ENCODE measurements at regions not wholly inside any gene's neighbourhood (a gene's known extent, or its start where the extent isn't known, plus 50 kb on each side); places are given as distances from the start of the nearest gene placed in this dataset.

GRCh38 chr13:44063467-44063866 lies 183.8 kb downstream of the LACC1 start:
- Mint-ChIP-seq H3K36me3 (ENCODE audit: low read depth) (no peaks in the 10 kb centered on the region), H3K27me3 (ENCODE audit: low read depth) (peaks cover 2% of the 10 kb centered on the region), H3K9me3 (no peaks in the 10 kb centered on the region), H3K27ac (no peak overlapping the region), H3K4me1 (ENCODE audit: low read depth) (no peaks in the 10 kb centered on the region), H3K4me3 (no peak overlapping the region)
- no peak for DNase-seq (ENCODE audit: low spot score)

- no peaks in the 10 kb centered on the region for H3K4me1 Mint-ChIP-seq (ENCODE audit: low read depth)
- H3K36me3 Mint-ChIP-seq (ENCODE audit: low read depth): no peaks in the 10 kb centered on the region
- H3K27ac Mint-ChIP-seq: no peak overlapping the region
These were observed 184.2 kb downstream of the LACC1 start for GRCh38 chr13:44063881-44064280.

DNA sequence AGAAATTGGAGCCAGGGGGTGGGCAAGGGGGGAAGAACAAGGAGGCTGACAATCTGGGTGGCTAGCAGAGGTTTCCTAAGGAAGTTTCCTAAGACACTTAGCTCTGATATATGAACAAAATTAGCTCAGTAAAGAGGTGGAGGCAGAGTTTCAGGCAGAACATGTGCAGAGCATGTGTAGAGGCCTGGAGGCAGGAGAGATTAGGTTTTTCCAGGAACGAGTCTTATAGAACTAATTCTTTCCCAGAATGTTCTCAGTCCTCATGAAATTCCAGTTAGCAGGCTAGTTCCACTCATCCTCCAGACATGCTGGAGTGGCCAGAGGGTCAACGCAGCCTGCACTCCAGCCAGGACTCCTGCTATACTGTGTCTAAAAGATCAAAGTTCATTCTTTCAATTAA lies 184.7 kb downstream of the LACC1 start:
- Mint-ChIP-seq H3K27me3 (ENCODE audit: low read depth) (no peaks in the 10 kb centered on the region), H3K4me3 (no peak overlapping the region), H3K36me3 (ENCODE audit: low read depth) (no peaks in the 10 kb centered on the region), H3K9me3 (no peaks in the 10 kb centered on the region), H3K4me1 (ENCODE audit: low read depth) (no peaks in the 10 kb centered on the region), H3K27ac (no peak overlapping the region)
- DNase-seq (ENCODE audit: low spot score): no peak

More at GRCh38 chr13:44063881-44064280, 184.2 kb downstream of the LACC1 start:
- no peak for DNase-seq (ENCODE audit: low spot score)
- Mint-ChIP-seq H3K4me3 (no peak overlapping the region), H3K27me3 (ENCODE audit: low read depth) (no peaks in the 10 kb centered on the region), H3K9me3 (no peaks in the 10 kb centered on the region)

DNA sequence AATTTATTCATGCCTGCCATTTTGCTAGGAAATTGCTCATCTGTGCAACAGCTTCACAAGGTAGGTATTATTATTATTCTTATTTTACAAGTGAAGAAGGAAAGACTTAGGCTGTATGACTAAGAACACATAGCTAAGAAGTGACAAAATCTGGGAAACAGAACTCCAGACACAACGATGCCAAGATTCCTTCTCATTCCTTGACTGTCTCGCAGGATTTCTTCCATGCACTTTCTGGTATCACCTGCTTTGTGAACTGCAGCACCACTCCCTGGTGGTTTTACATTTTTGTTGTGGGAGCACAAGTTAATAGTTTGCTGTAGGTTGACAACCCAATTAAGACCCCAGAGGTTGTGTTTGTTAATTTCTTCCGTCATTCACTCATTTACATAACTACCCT lies 188.5 kb downstream of the LACC1 start:
- Mint-ChIP-seq H3K9me3 (peaks cover 9% of the 10 kb centered on the region), H3K27me3 (ENCODE audit: low read depth) (no peaks in the 10 kb centered on the region), H3K27ac (no peak overlapping the region), H3K4me1 (ENCODE audit: low read depth) (no peaks in the 10 kb centered on the region), H3K36me3 (ENCODE audit: low read depth) (no peaks in the 10 kb centered on the region), H3K4me3 (no peak overlapping the region)
- DNase-seq (ENCODE audit: low spot score): no peak

GRCh38 chr13:44068737-44069136 lies 189.0 kb downstream of the LACC1 start:
- DNase-seq (ENCODE audit: low spot score): no peak
- H3K27ac Mint-ChIP-seq: no peak overlapping the region
- no peak overlapping the region for H3K4me3 Mint-ChIP-seq

GRCh38 chr13:44072536-44072935 lies 192.8 kb downstream of the LACC1 start:
- DNase-seq (ENCODE audit: low spot score): no peak
- Mint-ChIP-seq H3K4me3 (no peak overlapping the region), H3K9me3 (peaks cover 12% of the 10 kb centered on the region), H3K4me1 (ENCODE audit: low read depth) (no peaks in the 10 kb centered on the region), H3K27ac (no peak overlapping the region), H3K36me3 (ENCODE audit: low read depth) (no peaks in the 10 kb centered on the region), H3K27me3 (ENCODE audit: low read depth) (no peaks in the 10 kb centered on the region)

More at GRCh38 chr13:44068737-44069136, 189.0 kb downstream of the LACC1 start:
- Mint-ChIP-seq H3K9me3 (peaks cover 12% of the 10 kb centered on the region), H3K36me3 (ENCODE audit: low read depth) (no peaks in the 10 kb centered on the region), H3K27me3 (ENCODE audit: low read depth) (no peaks in the 10 kb centered on the region), H3K4me1 (ENCODE audit: low read depth) (no peaks in the 10 kb centered on the region)

DNA sequence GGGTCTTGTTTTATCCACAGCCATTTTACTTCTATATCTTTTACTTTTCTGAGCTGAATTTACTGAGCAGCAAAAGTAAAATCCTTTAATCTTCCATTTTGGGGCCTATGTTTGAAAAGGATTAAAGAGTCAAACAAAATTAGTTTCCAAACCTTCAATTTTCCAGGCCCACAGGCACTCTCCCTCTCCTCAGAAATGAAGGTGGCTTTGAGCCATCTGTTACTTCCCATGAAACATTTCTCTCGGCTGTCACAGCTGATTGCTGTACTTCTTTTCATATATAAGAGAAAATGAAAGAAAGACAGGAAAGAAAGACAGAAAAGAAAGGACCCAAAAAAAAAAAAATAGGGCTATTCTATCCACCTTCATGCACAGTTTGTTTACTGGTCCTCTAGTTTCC lies 194.9 kb downstream of the LACC1 start:
- no peak for DNase-seq (ENCODE audit: low spot score)
- Mint-ChIP-seq H3K4me3 (no peak overlapping the region), H3K36me3 (ENCODE audit: low read depth) (no peaks in the 10 kb centered on the region), H3K9me3 (peaks cover 12% of the 10 kb centered on the region), H3K27me3 (ENCODE audit: low read depth) (no peaks in the 10 kb centered on the region), H3K27ac (no peak overlapping the region), H3K4me1 (ENCODE audit: low read depth) (no peaks in the 10 kb centered on the region)

DNA sequence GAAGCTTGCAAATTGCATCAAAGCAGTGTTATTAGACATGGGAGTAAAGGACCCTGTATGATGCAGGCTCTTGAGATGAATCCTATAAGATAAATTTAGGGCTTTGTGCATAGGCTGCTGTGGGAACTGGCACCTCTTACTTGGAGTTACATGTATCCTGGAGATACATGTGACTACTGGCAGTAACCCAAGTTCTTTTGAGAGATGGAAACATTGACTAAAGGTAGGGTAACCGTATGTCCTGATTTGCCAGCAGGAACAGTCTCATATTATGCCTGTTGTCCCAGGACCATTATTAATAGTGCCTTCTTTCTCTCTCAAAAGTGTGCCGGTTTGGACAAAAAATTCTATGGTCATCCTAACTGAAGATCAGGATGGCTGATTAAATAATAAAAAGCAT lies 195.4 kb downstream of the LACC1 start:
- no peaks in the 10 kb centered on the region for H3K27me3 Mint-ChIP-seq (ENCODE audit: low read depth)
- H3K27ac Mint-ChIP-seq: no peak overlapping the region
- no peaks in the 10 kb centered on the region for H3K36me3 Mint-ChIP-seq (ENCODE audit: low read depth)
- H3K4me3 Mint-ChIP-seq: no peak overlapping the region
- H3K4me1 Mint-ChIP-seq (ENCODE audit: low read depth): no peaks in the 10 kb centered on the region
- H3K9me3 Mint-ChIP-seq: peaks cover 12% of the 10 kb centered on the region
- DNase-seq (ENCODE audit: low spot score): no peak

- no peaks in the 10 kb centered on the region for H3K27me3 Mint-ChIP-seq (ENCODE audit: low read depth)
- no peak overlapping the region for H3K27ac Mint-ChIP-seq
These were observed 199.2 kb downstream of the LACC1 start for GRCh38 chr13:44078806-44079376.

GRCh38 chr13:44079413-44080205 lies 199.9 kb downstream of the LACC1 start:
- no peak for DNase-seq (ENCODE audit: low spot score)
- Mint-ChIP-seq H3K9me3 (no peaks in the 10 kb centered on the region), H3K36me3 (ENCODE audit: low read depth) (no peaks in the 10 kb centered on the region), H3K27ac (no peak overlapping the region), H3K4me1 (ENCODE audit: low read depth) (no peaks in the 10 kb centered on the region), H3K27me3 (ENCODE audit: low read depth) (no peaks in the 10 kb centered on the region), H3K4me3 (no peak overlapping the region)

More at GRCh38 chr13:44078806-44079376, 199.2 kb downstream of the LACC1 start:
- H3K4me1 Mint-ChIP-seq (ENCODE audit: low read depth): no peaks in the 10 kb centered on the region
- no peak for DNase-seq (ENCODE audit: low spot score)
- H3K36me3 Mint-ChIP-seq (ENCODE audit: low read depth): no peaks in the 10 kb centered on the region
- H3K4me3 Mint-ChIP-seq: no peak overlapping the region
- H3K9me3 Mint-ChIP-seq: no peaks in the 10 kb centered on the region

- Mint-ChIP-seq H3K27ac (no peak overlapping the region), H3K36me3 (ENCODE audit: low read depth) (no peaks in the 10 kb centered on the region), H3K4me1 (ENCODE audit: low read depth) (peaks cover 3% of the 10 kb centered on the region), H3K27me3 (ENCODE audit: low read depth) (peaks cover 10% of the 10 kb centered on the region), H3K4me3 (no peak overlapping the region), H3K9me3 (no peaks in the 10 kb centered on the region)
- no peak for DNase-seq (ENCODE audit: low spot score)
These were observed 204.4 kb downstream of the LACC1 start for GRCh38 chr13:44084146-44084545.

- H3K27ac Mint-ChIP-seq: no peak overlapping the region
- peaks cover 13% of the 10 kb centered on the region for H3K27me3 Mint-ChIP-seq (ENCODE audit: low read depth)
- no peaks in the 10 kb centered on the region for H3K36me3 Mint-ChIP-seq (ENCODE audit: low read depth)
- H3K9me3 Mint-ChIP-seq: no peaks in the 10 kb centered on the region
- no peak for DNase-seq (ENCODE audit: low spot score)
- no peak overlapping the region for H3K4me3 Mint-ChIP-seq
- peaks cover 9% of the 10 kb centered on the region for H3K4me1 Mint-ChIP-seq (ENCODE audit: low read depth)
These were observed 206.7 kb downstream of the LACC1 start for GRCh38 chr13:44086389-44086788.

DNA sequence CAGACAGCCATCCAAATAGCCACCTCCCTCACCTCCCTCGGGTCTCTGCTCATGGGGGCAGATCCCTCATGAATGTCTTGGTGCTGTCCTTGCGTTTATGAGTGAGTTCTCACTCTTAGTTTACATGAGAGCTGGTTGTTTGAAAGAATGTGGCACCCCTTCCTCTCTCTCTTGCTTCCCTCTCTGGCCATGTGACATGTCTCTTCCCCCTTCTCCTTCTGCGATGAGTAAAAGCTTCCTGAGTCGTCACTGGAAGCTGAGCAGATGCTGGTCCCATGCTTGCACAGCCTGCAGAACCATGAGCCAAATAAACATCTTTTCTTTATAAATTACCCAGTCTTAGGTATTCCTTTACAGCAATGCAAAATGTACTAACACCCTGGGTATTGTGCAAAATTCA lies 208.7 kb downstream of the LACC1 start:
- Mint-ChIP-seq H3K4me3 (no peak overlapping the region), H3K4me1 (ENCODE audit: low read depth) (peaks cover 9% of the 10 kb centered on the region), H3K27ac (no peak overlapping the region), H3K36me3 (ENCODE audit: low read depth) (no peaks in the 10 kb centered on the region), H3K9me3 (no peaks in the 10 kb centered on the region), H3K27me3 (ENCODE audit: low read depth) (peaks cover 14% of the 10 kb centered on the region)
- no peak for DNase-seq (ENCODE audit: low spot score)

DNA sequence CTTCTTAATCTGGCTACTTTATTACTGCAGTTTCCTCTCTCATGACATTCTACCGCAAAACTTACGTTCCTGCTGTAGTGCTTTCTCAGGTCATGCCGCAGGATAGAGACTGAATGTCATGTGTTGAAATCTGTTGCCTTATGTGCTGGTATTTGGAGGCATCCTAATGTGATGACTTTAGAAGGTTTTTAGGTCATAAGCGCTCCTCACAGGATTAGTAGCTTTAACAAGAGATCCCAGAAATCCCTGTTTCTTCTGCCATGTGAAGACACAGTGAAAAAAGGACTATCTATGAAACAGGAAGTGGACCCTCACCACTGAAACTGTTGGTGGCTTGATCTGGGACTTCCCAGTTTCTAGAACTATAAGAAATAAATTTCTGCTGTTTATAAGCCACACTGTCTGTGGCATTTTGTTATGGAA lies 209.3 kb downstream of the LACC1 start:
- H3K9me3 Mint-ChIP-seq: no peaks in the 10 kb centered on the region
- H3K27ac Mint-ChIP-seq: no peak overlapping the region
- no peaks in the 10 kb centered on the region for H3K36me3 Mint-ChIP-seq (ENCODE audit: low read depth)
- no peak overlapping the region for H3K4me3 Mint-ChIP-seq
- DNase-seq (ENCODE audit: low spot score): no peak
- H3K4me1 Mint-ChIP-seq (ENCODE audit: low read depth): peaks cover 9% of the 10 kb centered on the region
- H3K27me3 Mint-ChIP-seq (ENCODE audit: low read depth): peaks cover 14% of the 10 kb centered on the region

Data from T-helper 2 cell treated with Interferon-gamma antibody and Interleukin-4, amounts not matched to agents 5 μg/mL and 100 μg/mL, for 36 hours (primary cell).